Parathyroid adenoma (tissue), 2 donors: ENCODE measurements at regions not wholly inside any gene's neighbourhood (a gene's known extent, or its start where the extent isn't known, plus 50 kb on each side); places are given as distances from the start of the nearest gene placed in this dataset.

Experiments used
- H2AFZ ChIP-seq: fragments of 300-600 bp; sonication (generic); one replicate; pipeline ENCODE4 v1.7.0; 2017; ENCODE audit warnings: antibody characterized with exemption, mild to moderate bottlenecking
- H3K27ac ChIP-seq: fragments of 300-600 bp; sonication (generic); one replicate; pipeline ENCODE4 v1.7.0; 2017
- H3K27me3 ChIP-seq: fragments of 300-600 bp; sonication (generic); one replicate; pipeline ENCODE4 v1.7.0; 2017; ENCODE audit warnings: low read length; ENCODE audit not compliant: control insufficient read depth, insufficient read depth
- H3K36me3 ChIP-seq: fragments of 300-600 bp; sonication (generic); one replicate; pipeline ENCODE4 v1.7.0; 2017; ENCODE audit warnings: low read length; ENCODE audit not compliant: control insufficient read depth, insufficient read depth
- H3K4me1 ChIP-seq: fragments of 300-600 bp; sonication (generic); one replicate; pipeline ENCODE4 v1.7.0; 2017; ENCODE audit warnings: control low read depth
- H3K4me2 ChIP-seq: fragments of 300-600 bp; sonication (generic); one replicate; pipeline ENCODE4 v1.7.0; 2017; ENCODE audit warnings: low read length
- H3K4me3 ChIP-seq: fragments of 300-600 bp; sonication (generic); one replicate; pipeline ENCODE4 v1.7.0; 2017; ENCODE audit warnings: low read depth, low read length
- H3K79me2 ChIP-seq: fragments of 300-600 bp; sonication (generic); one replicate; pipeline ENCODE4 v1.7.0; 2017; ENCODE audit warnings: control low read depth
- H3K9ac ChIP-seq: fragments of 300-600 bp; sonication (generic); one replicate; pipeline ENCODE4 v1.7.0; 2017; ENCODE audit warnings: mild to moderate bottlenecking
- H3K9me3 ChIP-seq: fragments of 300-600 bp; sonication (generic); one replicate; pipeline ENCODE4 v1.7.0; 2017; ENCODE audit warnings: low read length; ENCODE audit not compliant: control insufficient read depth
- CTCF ChIP-seq: fragments of 300-600 bp; sonication (generic); IDR thresholded peaks from one replicate; pipeline ENCODE4 v1.7.0; 2017; ENCODE audit warnings: antibody characterized with exemption, mild to moderate bottlenecking
- donor health status: primary hyperparathyroidism.

GRCh38 chr10:44172883-44173607 lies 211.9 kb downstream of the CXCL12 start:
- Histone ChIP-seq H3K9ac (no peak overlapping the region), H3K36me3 (no peaks in the 10 kb centered on the region), H3K9me3 (no peaks in the 10 kb centered on the region), H3K4me1 (peaks cover 38% of the 10 kb centered on the region), H3K27me3 (no peaks in the 10 kb centered on the region), H3K4me3 (no peak overlapping the region), H3K27ac (no peak overlapping the region), H3K79me2 (no peaks in the 10 kb centered on the region), H2AFZ (peak overlapping the region; percentile 25), H3K4me2 (no peak overlapping the region)
- no peak for TF ChIP-seq CTCF

DNA sequence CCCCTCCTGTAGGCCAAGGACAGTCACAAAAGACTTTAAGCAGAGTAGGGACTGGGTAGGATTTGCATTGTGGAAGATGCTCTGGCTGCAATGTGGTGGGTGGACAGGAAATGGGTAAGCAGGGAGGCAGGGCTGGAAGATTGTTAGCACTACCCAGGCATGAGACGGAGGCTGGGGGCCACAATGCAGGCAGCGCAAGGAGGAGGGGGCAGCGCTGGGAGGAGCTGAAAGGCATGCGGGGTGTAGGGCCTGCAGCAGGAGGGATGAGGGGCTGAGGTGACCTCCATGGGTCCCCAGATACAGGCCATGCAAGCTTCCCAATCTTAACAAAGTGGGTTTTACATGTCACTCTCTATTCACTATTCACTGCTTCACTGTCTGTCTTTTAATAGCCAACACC lies 213.1 kb downstream of the CXCL12 start:
- Histone ChIP-seq H3K9ac (no peak overlapping the region), H3K36me3 (no peaks in the 10 kb centered on the region), H3K4me3 (no peak overlapping the region), H3K4me2 (no peak overlapping the region), H3K79me2 (no peaks in the 10 kb centered on the region), H3K9me3 (no peaks in the 10 kb centered on the region), H2AFZ (no peak overlapping the region), H3K4me1 (peaks cover 32% of the 10 kb centered on the region), H3K27me3 (no peaks in the 10 kb centered on the region), H3K27ac (no peak overlapping the region)
- no peak for TF ChIP-seq CTCF

DNA sequence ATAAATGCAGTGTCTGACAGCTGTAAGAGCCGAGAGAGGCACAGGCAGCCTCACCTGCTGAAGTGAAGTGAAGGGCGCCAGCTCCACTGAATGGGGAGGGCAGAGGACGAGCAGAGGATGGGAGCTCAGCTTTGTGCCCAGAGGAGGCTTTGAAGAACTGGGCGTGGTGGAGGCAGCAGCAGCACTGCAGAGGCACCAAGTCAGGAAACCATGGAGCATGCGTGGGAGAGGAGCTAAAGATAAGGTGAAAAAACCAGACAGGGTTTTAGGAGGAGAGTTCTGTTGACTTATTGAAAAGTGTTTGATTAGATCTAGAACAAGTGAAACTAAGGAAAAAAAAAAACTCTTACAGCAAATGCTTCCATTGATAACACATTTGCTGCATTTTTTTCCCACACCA lies 216.4 kb downstream of the CXCL12 start:
- Histone ChIP-seq H3K79me2 (no peaks in the 10 kb centered on the region), H2AFZ (no peak overlapping the region), H3K27me3 (no peaks in the 10 kb centered on the region), H3K4me2 (no peak overlapping the region), H3K4me3 (no peak overlapping the region), H3K9me3 (no peaks in the 10 kb centered on the region), H3K27ac (no peak overlapping the region), H3K4me1 (peaks cover 4% of the 10 kb centered on the region), H3K36me3 (no peaks in the 10 kb centered on the region), H3K9ac (no peak overlapping the region)
- TF ChIP-seq CTCF = no peak

- no peaks in the 10 kb centered on the region for H3K79me2 ChIP-seq
- H3K36me3 ChIP-seq = no peaks in the 10 kb centered on the region
- no peak for TF ChIP-seq CTCF
- H3K4me2 ChIP-seq = no peak overlapping the region
- no peak overlapping the region for H3K9ac ChIP-seq
- no peak overlapping the region for H3K27ac ChIP-seq
- no peaks in the 10 kb centered on the region for H3K27me3 ChIP-seq
- no peaks in the 10 kb centered on the region for H3K9me3 ChIP-seq
- H2AFZ ChIP-seq = no peak overlapping the region
- peaks cover 4% of the 10 kb centered on the region for H3K4me1 ChIP-seq
- H3K4me3 ChIP-seq = no peak overlapping the region
Measured at GRCh38 chr10:44167752-44168151, 217.1 kb downstream of the CXCL12 start.

GRCh38 chr10:44166441-44166840 lies 218.5 kb downstream of the CXCL12 start:
- Histone ChIP-seq H3K36me3 (no peaks in the 10 kb centered on the region), H3K27me3 (no peaks in the 10 kb centered on the region), H3K9ac (no peak overlapping the region), H3K4me1 (peaks cover 4% of the 10 kb centered on the region), H3K4me2 (no peak overlapping the region), H2AFZ (no peak overlapping the region), H3K79me2 (no peaks in the 10 kb centered on the region), H3K27ac (no peak overlapping the region), H3K4me3 (no peak overlapping the region), H3K9me3 (no peaks in the 10 kb centered on the region)
- no peak for TF ChIP-seq CTCF
